Neural crest cell (in vitro differentiated cells): ENCODE measurements at regions not wholly inside any gene's neighbourhood (a gene's known extent, or its start where the extent isn't known, plus 50 kb on each side); places are given as distances from the start of the nearest gene placed in this dataset.

Experiments
- DNase-seq: peaks from one replicate; pipeline ENCODE4 v3.0.0; 2021; ENCODE audit warnings: low read depth, mixed read lengths, low spot score
- H3K27ac Mint-ChIP-seq: one replicate; pipeline ENCODE4 v1.8.0; 2021; ENCODE audit warnings: mild to moderate bottlenecking, mixed read lengths; ENCODE audit not compliant: unreplicated experiment
- H3K27me3 Mint-ChIP-seq: 2 replicates; pipeline ENCODE4 v1.8.0; 2021; ENCODE audit warnings: low read depth, mild to moderate bottlenecking, mixed read lengths
- H3K36me3 Mint-ChIP-seq: 2 replicates; pipeline ENCODE4 v1.8.0; 2021; ENCODE audit warnings: low read depth, mild to moderate bottlenecking, mixed read lengths
- H3K4me1 Mint-ChIP-seq: 2 replicates; pipeline ENCODE4 v1.8.0; 2021; ENCODE audit warnings: mixed read lengths
- H3K4me3 Mint-ChIP-seq: one replicate; pipeline ENCODE4 v1.8.0; 2021; ENCODE audit warnings: mild to moderate bottlenecking, mixed read lengths
- H3K9me3 Mint-ChIP-seq: 2 replicates; pipeline ENCODE4 v1.8.0; 2021; ENCODE audit warnings: mixed read lengths
- CTCF ChIP-seq: fragments of 200-600 bp; sonication (generic); conservative IDR thresholded peaks from 2 replicates; pipeline ENCODE4 v1.5.0; 2021; ENCODE audit warnings: antibody characterized with exemption, mild to moderate bottlenecking

GRCh38 chr10:30178356-30178964 lies 119.1 kb upstream of the JCAD start:
- Mint-ChIP-seq H3K4me1 (peaks cover 18% of the 10 kb centered on the region), H3K4me3 (no peak overlapping the region), H3K9me3 (no peaks in the 10 kb centered on the region), H3K27me3 (peaks cover 3% of the 10 kb centered on the region), H3K36me3 (no peaks in the 10 kb centered on the region), H3K27ac (peak overlapping the region; percentile 37)
- no peak for DNase-seq
- TF ChIP-seq CTCF = no peak

DNA sequence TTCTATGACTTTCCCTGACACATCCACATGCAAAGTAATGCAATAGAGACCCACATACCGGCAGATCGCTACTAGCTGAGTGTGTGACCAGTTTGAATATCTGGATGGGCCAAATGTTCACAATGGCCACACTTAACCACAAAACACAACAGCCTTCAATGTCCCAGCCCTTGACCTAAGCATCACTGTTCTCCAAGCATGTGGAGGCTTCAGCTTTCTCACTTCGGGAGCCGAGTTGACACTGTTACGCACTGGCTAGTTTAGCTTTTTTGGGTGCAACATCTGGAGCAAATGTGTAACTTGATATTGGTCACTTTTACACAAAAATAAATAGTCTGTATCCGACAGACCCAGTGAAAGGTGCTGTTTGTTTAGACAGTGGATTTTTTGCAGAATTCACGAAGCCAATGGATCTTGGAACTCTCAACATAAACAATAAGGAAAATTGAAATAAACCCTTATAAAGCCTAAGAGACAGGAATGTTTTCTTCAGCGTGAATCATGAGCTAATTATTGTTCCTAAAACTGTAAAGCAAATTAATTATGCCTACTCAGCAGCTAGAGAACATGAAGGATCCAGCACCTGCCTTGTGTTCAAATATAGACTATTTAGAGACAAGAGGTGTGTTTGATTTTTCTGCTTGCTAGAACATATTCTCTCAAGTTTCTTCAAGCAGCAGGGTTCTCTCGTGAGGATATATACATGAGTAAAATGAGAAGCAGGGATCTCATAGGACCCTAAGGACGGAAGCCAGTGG lies 117.6 kb upstream of the JCAD start:
- Mint-ChIP-seq H3K27me3 (no peaks in the 10 kb centered on the region), H3K36me3 (no peaks in the 10 kb centered on the region), H3K9me3 (no peaks in the 10 kb centered on the region), H3K27ac (no peak overlapping the region), H3K4me1 (peaks cover 10% of the 10 kb centered on the region), H3K4me3 (no peak overlapping the region)
- TF ChIP-seq CTCF = no peak
- DNase-seq = no peak

DNA sequence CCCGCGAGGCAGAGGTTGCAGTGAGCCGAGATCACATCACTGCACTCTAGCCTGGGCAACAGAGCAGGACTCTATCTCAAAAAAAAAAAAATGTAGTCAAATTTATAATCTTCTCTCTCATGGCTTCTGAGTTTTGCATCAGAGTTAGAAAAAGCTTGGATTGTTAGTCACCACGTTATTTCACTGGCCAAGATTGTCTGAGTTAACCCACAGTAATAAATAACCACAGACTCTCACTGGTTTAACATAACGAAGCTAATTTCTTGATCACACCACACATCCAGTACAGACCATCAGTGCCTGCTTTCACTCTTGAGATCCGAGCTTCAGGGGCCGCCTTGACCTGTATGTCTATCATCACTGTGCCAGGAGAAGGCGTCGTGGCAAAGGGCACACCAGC lies 116.8 kb upstream of the JCAD start:
- Mint-ChIP-seq H3K36me3 (no peaks in the 10 kb centered on the region), H3K27me3 (no peaks in the 10 kb centered on the region), H3K4me1 (peaks cover 10% of the 10 kb centered on the region), H3K4me3 (no peak overlapping the region), H3K9me3 (no peaks in the 10 kb centered on the region), H3K27ac (no peak overlapping the region)
- no peak for DNase-seq
- TF ChIP-seq CTCF = no peak

DNA sequence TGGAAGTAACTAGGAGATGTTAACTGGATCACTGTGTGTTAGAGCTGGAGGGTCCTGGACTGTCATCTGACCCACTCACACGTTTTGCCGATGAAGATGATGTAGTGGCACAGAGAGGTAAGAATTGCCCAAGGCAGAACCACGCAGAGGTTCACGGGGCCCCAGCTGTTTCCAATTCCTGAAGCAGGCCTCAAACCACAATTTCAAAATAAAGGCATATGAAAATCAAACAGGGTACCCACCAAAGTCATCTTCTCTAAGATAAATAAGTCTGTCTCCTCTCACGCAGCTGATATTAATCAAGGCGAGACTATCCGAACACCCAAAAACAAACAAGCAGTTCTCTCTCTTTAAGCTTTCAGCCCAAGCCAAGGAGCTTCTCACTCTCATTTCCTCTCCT lies 113.3 kb upstream of the JCAD start:
- peaks cover 2% of the 10 kb centered on the region for H3K4me1 Mint-ChIP-seq
- H3K27ac Mint-ChIP-seq = no peak overlapping the region
- no peaks in the 10 kb centered on the region for H3K36me3 Mint-ChIP-seq
- H3K4me3 Mint-ChIP-seq = no peak overlapping the region
- no peak for TF ChIP-seq CTCF
- peaks cover 5% of the 10 kb centered on the region for H3K9me3 Mint-ChIP-seq
- no peaks in the 10 kb centered on the region for H3K27me3 Mint-ChIP-seq
- DNase-seq = no peak

DNA sequence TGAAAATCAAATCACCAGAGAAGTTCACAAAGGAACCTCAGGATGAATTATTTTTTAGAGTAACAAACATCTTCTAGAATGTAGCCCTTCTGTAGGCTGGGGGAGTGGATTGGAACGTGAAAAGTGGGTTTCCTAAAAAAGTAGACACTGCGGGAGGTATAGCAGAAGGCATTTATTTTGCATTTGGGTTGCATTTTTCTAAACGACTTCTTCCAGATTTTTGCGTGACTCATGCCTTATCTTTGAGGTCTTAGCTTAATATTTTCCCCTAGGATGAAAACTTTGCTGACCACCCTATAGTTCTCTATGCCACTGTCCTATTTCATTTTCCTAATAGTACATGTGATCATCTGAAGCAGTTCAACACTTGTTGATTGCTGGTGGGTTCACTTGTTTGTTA lies 112.7 kb upstream of the JCAD start:
- Mint-ChIP-seq H3K4me1 (no peaks in the 10 kb centered on the region), H3K27ac (no peak overlapping the region), H3K9me3 (peaks cover 7% of the 10 kb centered on the region), H3K4me3 (no peak overlapping the region), H3K36me3 (no peaks in the 10 kb centered on the region), H3K27me3 (no peaks in the 10 kb centered on the region)
- no peak for TF ChIP-seq CTCF
- DNase-seq = no peak
